SH-SY5Y (cell line): ENCODE measurements at regions not wholly inside any gene's neighbourhood (a gene's known extent, or its start where the extent isn't known, plus 50 kb on each side); places are given as distances from the start of the nearest gene placed in this dataset.

Experiments used
- GATA2 ChIP-seq: IDR thresholded peaks from 2 replicates; pipeline ENCODE4 v1.6.1; 2011; ENCODE audit warnings: mild to moderate bottlenecking, low read depth, low read length
- GATA3 ChIP-seq: IDR thresholded peaks from 2 replicates; pipeline ENCODE4 v1.6.1; 2011; ENCODE audit warnings: low read depth, mild to moderate bottlenecking, low read length, moderate library complexity

DNA sequence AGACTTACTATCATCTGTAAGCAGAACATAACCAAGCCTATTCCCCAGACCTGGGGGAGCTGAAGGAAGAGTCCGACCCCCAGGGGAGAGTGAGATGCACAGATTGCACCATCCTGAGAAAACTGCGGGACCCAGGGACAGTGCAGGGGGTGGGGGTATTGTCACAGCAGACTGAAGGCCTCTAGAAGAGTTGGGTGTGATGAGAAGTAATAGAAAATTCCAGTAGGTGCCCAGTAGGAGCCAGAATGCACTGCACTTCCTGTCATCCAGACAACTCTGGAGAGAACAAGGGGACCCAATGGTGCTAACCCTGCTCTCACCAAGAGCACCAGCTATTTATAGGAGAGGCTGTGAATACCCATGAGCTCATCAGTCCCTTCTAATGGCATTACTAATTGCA is 190.1 kb downstream of the BCL11B start:
- TF ChIP-seq GATA3 (no peak), GATA2 (no peak)
